IPS-15b (cell line): ENCODE measurements at regions not wholly inside any gene's neighbourhood (a gene's known extent, or its start where the extent isn't known, plus 50 kb on each side); places are given as distances from the start of the nearest gene placed in this dataset.
"Not testable (repeated sequence)": the region's sequence is repeated elsewhere in the genome, so short reads cannot be mapped to it uniquely, and the experiment has no call there.

Experiments
- H3K27me3 ChIP-seq: one replicate; pipeline ENCODE4 v1.6.1; 2013; ENCODE audit warnings: low read length; ENCODE audit not compliant: control insufficient read depth, insufficient read depth
- H3K36me3 ChIP-seq: one replicate; pipeline ENCODE4 v1.6.1; 2013; ENCODE audit warnings: low read length; ENCODE audit not compliant: control insufficient read depth, insufficient read depth
- H3K4me1 ChIP-seq: one replicate; pipeline ENCODE4 v1.6.1; 2013; ENCODE audit warnings: mild to moderate bottlenecking, low read length; ENCODE audit not compliant: control insufficient read depth, insufficient read depth
- H3K4me3 ChIP-seq: one replicate; pipeline ENCODE4 v1.5.1; 2013; ENCODE audit warnings: low read depth, low read length
- H3K9ac ChIP-seq: one replicate; pipeline ENCODE4 v1.6.1; 2013; ENCODE audit warnings: low read depth, mild to moderate bottlenecking, low read length
- H3K9me3 ChIP-seq: one replicate; pipeline ENCODE4 v1.6.1; 2013; ENCODE audit warnings: mild to moderate bottlenecking, low read length; ENCODE audit not compliant: control insufficient read depth, insufficient read depth

GRCh38 chr2:21231985-21232384 lies 108.2 kb downstream of the TDRD15 start:
- no peaks in the 10 kb centered on the region for H3K27me3 ChIP-seq
- H3K4me3 ChIP-seq = no peak overlapping the region
- H3K9ac ChIP-seq = no peak overlapping the region
- no peaks in the 10 kb centered on the region for H3K9me3 ChIP-seq
- no peaks in the 10 kb centered on the region for H3K36me3 ChIP-seq
- peaks cover 2% of the 10 kb centered on the region for H3K4me1 ChIP-seq

- Histone ChIP-seq H3K9me3 (no peaks in the 10 kb centered on the region), H3K36me3 (no peaks in the 10 kb centered on the region), H3K9ac (no peak overlapping the region), H3K4me3 (no peak overlapping the region), H3K4me1 (peaks cover 1% of the 10 kb centered on the region), H3K27me3 (no peaks in the 10 kb centered on the region)
Measured at GRCh38 chr2:21233194-21233593, 109.4 kb downstream of the TDRD15 start.

- Histone ChIP-seq H3K9me3 (no peaks in the 10 kb centered on the region), H3K4me3 (no peak overlapping the region), H3K27me3 (no peaks in the 10 kb centered on the region), H3K4me1 (no peaks in the 10 kb centered on the region), H3K36me3 (no peaks in the 10 kb centered on the region), H3K9ac (no peak overlapping the region)
Measured at GRCh38 chr2:21234001-21234400, 110.2 kb downstream of the TDRD15 start.

GRCh38 chr2:21234464-21235120 lies 110.8 kb downstream of the TDRD15 start:
- H3K4me1 ChIP-seq = no peaks in the 10 kb centered on the region
- H3K36me3 ChIP-seq = no peaks in the 10 kb centered on the region
- H3K9me3 ChIP-seq = no peaks in the 10 kb centered on the region
- H3K4me3 ChIP-seq = no peak overlapping the region
- H3K9ac ChIP-seq = no peak overlapping the region
- H3K27me3 ChIP-seq = no peaks in the 10 kb centered on the region

- not testable (repeated sequence) for H3K9ac ChIP-seq, H3K36me3 ChIP-seq, H3K4me3 ChIP-seq, H3K27me3 ChIP-seq, H3K4me1 ChIP-seq, H3K9me3 ChIP-seq
Measured at GRCh38 chr2:21239749-21240148, 116.0 kb downstream of the TDRD15 start.

- H3K36me3 ChIP-seq = no peaks in the 10 kb centered on the region
- no peak overlapping the region for H3K9ac ChIP-seq
- no peaks in the 10 kb centered on the region for H3K9me3 ChIP-seq
- no peaks in the 10 kb centered on the region for H3K4me1 ChIP-seq
- H3K27me3 ChIP-seq = no peaks in the 10 kb centered on the region
- no peak overlapping the region for H3K4me3 ChIP-seq
Measured at GRCh38 chr2:21244161-21244560, 120.4 kb downstream of the TDRD15 start.

- Histone ChIP-seq H3K9ac (no peak overlapping the region), H3K27me3 (no peaks in the 10 kb centered on the region), H3K4me3 (no peak overlapping the region), H3K36me3 (no peaks in the 10 kb centered on the region), H3K9me3 (no peaks in the 10 kb centered on the region), H3K4me1 (no peaks in the 10 kb centered on the region)
Measured at GRCh38 chr2:21245565-21245964, 121.8 kb downstream of the TDRD15 start.

GRCh38 chr2:21249367-21249766 lies 125.6 kb downstream of the TDRD15 start:
- no peaks in the 10 kb centered on the region for H3K27me3 ChIP-seq

GRCh38 chr2:21250673-21251072 lies 126.9 kb downstream of the TDRD15 start:
- H3K4me3 ChIP-seq = no peak overlapping the region
- no peaks in the 10 kb centered on the region for H3K9me3 ChIP-seq
- H3K9ac ChIP-seq = no peak overlapping the region
- H3K36me3 ChIP-seq = no peaks in the 10 kb centered on the region
- no peaks in the 10 kb centered on the region for H3K27me3 ChIP-seq
- no peaks in the 10 kb centered on the region for H3K4me1 ChIP-seq

More at GRCh38 chr2:21249367-21249766, 125.6 kb downstream of the TDRD15 start:
- no peaks in the 10 kb centered on the region for H3K4me1 ChIP-seq
- no peaks in the 10 kb centered on the region for H3K9me3 ChIP-seq
- H3K4me3 ChIP-seq = no peak overlapping the region
- no peaks in the 10 kb centered on the region for H3K36me3 ChIP-seq
- no peak overlapping the region for H3K9ac ChIP-seq

- H3K4me1 ChIP-seq = no peaks in the 10 kb centered on the region
- no peak overlapping the region for H3K4me3 ChIP-seq
- H3K9ac ChIP-seq = no peak overlapping the region
- no peaks in the 10 kb centered on the region for H3K36me3 ChIP-seq
- no peaks in the 10 kb centered on the region for H3K9me3 ChIP-seq
- H3K27me3 ChIP-seq = no peaks in the 10 kb centered on the region
Measured at GRCh38 chr2:21251216-21251980, 127.6 kb downstream of the TDRD15 start.

GRCh38 chr2:21253311-21254027 lies 129.7 kb downstream of the TDRD15 start:
- no peak overlapping the region for H3K9ac ChIP-seq
- no peaks in the 10 kb centered on the region for H3K9me3 ChIP-seq
- no peaks in the 10 kb centered on the region for H3K4me1 ChIP-seq
- no peaks in the 10 kb centered on the region for H3K27me3 ChIP-seq
- H3K4me3 ChIP-seq = no peak overlapping the region
- H3K36me3 ChIP-seq = no peaks in the 10 kb centered on the region
